ENCODE measurements at regions not wholly inside any gene's neighbourhood (a gene's known extent, or its start where the extent isn't known, plus 50 kb on each side); places are given as distances from the start of the nearest gene placed in this dataset.

DNA sequence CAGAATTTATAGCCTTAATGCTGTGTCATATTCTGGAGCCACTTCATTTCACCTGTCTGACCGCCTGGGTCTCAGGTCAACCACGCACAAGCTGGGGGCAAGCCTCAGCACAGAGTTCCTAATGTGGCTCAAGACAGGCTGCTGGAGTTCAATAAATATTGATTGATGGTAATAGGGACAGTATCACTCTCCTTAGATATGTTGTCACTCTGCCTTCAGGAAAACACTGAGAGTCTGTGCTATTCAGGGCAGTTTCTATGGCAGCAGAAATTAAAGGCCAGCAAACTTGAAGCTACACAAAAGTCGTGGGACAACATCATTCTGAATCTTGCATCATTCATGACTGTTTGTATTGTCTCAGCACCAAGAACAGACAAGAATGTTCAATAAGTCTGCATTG is 696.1 kb downstream of the METTL4 start:
- no peak overlapping the region for H3K27ac ChIP-seq (ENCODE audit: low read depth, low read length)
- H2BK12ac ChIP-seq (ENCODE audit: low read length) = no peak overlapping the region
- H3K9ac ChIP-seq (ENCODE audit: low read length) = no peak overlapping the region
- H3K4ac ChIP-seq (ENCODE audit: low read depth, low read length) = no peak overlapping the region
- no CpG with 5 or more reads among the region's 3 CpGs for WGBS (ENCODE audit: extremely low coverage, insufficient coverage, insufficient read length)
- no peak overlapping the region for H3K14ac ChIP-seq (ENCODE audit: low read length)
- no peaks in the 10 kb centered on the region for H3K4me1 ChIP-seq (ENCODE audit: control insufficient read depth in 1 of 2, insufficient read depth in 2 of 2, low read length in 2 of 2)
- no peaks in the 10 kb centered on the region for H3K27me3 ChIP-seq (ENCODE audit: insufficient read depth, low read length)
- no peak for DNase-seq
- H3K23ac ChIP-seq (ENCODE audit: low read length) = no peak overlapping the region
- H3K18ac ChIP-seq (ENCODE audit: low read length) = no peak overlapping the region
- no peak overlapping the region for H2AK5ac ChIP-seq (ENCODE audit: low read length)
- H2BK120ac ChIP-seq (ENCODE audit: insufficient read depth, low read length, poor library complexity) = no peak overlapping the region
- no peaks in the 10 kb centered on the region for H3K9me3 ChIP-seq (ENCODE audit: insufficient read depth, low read depth, low read length)
- no peaks in the 10 kb centered on the region for H3K36me3 ChIP-seq (ENCODE audit: control insufficient read depth in 1 of 2, insufficient read depth in 2 of 2, low read length in 2 of 2)
- H3K79me1 ChIP-seq (ENCODE audit: low read length) = no peaks in the 10 kb centered on the region
- H4K8ac ChIP-seq (ENCODE audit: low read depth, low read length) = no peak overlapping the region
- H4K12ac ChIP-seq (ENCODE audit: low read depth, low read length) = no peak overlapping the region
- H2BK5ac ChIP-seq (ENCODE audit: low read depth, low read length, poor library complexity) = no peak overlapping the region
- H3K4me2 ChIP-seq (ENCODE audit: low read length) = no peak overlapping the region
- no peaks in the 10 kb centered on the region for H3K79me2 ChIP-seq (ENCODE audit: control insufficient read depth, insufficient read depth, low read length, poor library complexity)
- no peak overlapping the region for H2AFZ ChIP-seq (ENCODE audit: insufficient read depth, low read length, poor library complexity)
- H4K91ac ChIP-seq (ENCODE audit: low read depth, low read length) = no peak overlapping the region
- no peak overlapping the region for H3K4me3 ChIP-seq (ENCODE audit: low read depth, low read length)

DNA sequence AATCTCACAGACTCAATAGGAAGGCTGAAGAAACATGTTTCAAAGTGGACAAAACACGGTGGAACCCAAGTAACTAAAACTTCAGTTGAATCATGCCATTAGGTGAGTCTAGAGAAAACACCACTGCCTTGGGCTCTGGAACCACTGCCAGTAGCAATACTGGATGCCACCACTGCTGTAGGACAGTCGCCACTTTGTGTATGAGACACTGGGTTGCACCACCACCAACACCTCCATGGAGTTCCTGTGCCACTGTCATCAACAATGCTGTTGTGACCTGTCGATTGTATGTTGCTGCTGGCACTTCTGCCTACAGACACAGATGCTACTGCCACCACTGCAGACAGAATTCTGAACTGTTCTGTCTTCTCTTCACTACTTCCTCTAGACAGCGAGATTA is 686.7 kb downstream of the METTL4 start:
- Histone ChIP-seq H3K79me2 (ENCODE audit: control insufficient read depth, insufficient read depth, low read length, poor library complexity) (no peaks in the 10 kb centered on the region), H4K12ac (ENCODE audit: low read depth, low read length) (no peak overlapping the region), H2BK5ac (ENCODE audit: low read depth, low read length, poor library complexity) (no peak overlapping the region), H3K4ac (ENCODE audit: low read depth, low read length) (no peak overlapping the region), H3K4me1 (ENCODE audit: control insufficient read depth in 1 of 2, insufficient read depth in 2 of 2, low read length in 2 of 2) (no peaks in the 10 kb centered on the region), H3K36me3 (ENCODE audit: control insufficient read depth in 1 of 2, insufficient read depth in 2 of 2, low read length in 2 of 2) (no peaks in the 10 kb centered on the region), H3K9ac (ENCODE audit: low read length) (no peak overlapping the region), H3K27ac (ENCODE audit: low read depth, low read length) (no peak overlapping the region), H3K4me3 (ENCODE audit: low read depth, low read length) (no peak overlapping the region), H2BK12ac (ENCODE audit: low read length) (no peak overlapping the region), H3K27me3 (ENCODE audit: insufficient read depth, low read length) (no peaks in the 10 kb centered on the region), H3K4me2 (ENCODE audit: low read length) (no peak overlapping the region), H2AK5ac (ENCODE audit: low read length) (no peak overlapping the region), H3K18ac (ENCODE audit: low read length) (no peak overlapping the region), H3K79me1 (ENCODE audit: low read length) (no peaks in the 10 kb centered on the region), H4K91ac (ENCODE audit: low read depth, low read length) (no peak overlapping the region), H3K9me3 (ENCODE audit: insufficient read depth, low read depth, low read length) (peaks cover 3% of the 10 kb centered on the region), H3K14ac (ENCODE audit: low read length) (no peak overlapping the region), H4K8ac (ENCODE audit: low read depth, low read length) (no peak overlapping the region), H3K23ac (ENCODE audit: low read length) (no peak overlapping the region), H2AFZ (ENCODE audit: insufficient read depth, low read length, poor library complexity) (no peak overlapping the region), H2BK120ac (ENCODE audit: insufficient read depth, low read length, poor library complexity) (no peak overlapping the region)
- no peak for DNase-seq
- WGBS (ENCODE audit: extremely low coverage, insufficient coverage, insufficient read length) = no CpG with 5 or more reads among the region's 4 CpGs

DNA sequence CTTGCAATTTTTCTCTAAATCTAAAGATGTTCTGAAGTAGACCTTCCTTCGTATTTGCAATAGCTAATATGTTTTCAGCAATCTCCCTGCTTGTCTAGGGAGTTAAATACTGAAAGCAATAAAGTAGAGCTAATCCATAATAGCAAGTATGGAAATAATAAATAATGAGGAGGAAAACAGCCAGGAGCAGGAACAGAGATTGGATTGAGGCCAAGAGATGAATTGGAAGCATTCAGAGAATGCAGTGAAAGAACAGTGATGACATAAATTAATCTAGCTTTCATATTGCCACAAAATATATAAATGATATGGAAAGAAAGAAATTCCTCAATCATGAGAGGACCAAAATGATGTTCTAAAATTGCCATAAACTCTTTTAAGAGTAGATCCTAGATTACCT is 679.7 kb downstream of the METTL4 start:
- Histone ChIP-seq H3K79me1 (ENCODE audit: low read length) (no peaks in the 10 kb centered on the region), H2AFZ (ENCODE audit: insufficient read depth, low read length, poor library complexity) (no peak overlapping the region), H3K27ac (ENCODE audit: low read depth, low read length) (no peak overlapping the region), H4K12ac (ENCODE audit: low read depth, low read length) (no peak overlapping the region), H3K4me3 (ENCODE audit: low read depth, low read length) (no peak overlapping the region), H3K23ac (ENCODE audit: low read length) (no peak overlapping the region), H3K18ac (ENCODE audit: low read length) (no peak overlapping the region), H3K4me1 (ENCODE audit: control insufficient read depth in 1 of 2, insufficient read depth in 2 of 2, low read length in 2 of 2) (peaks cover 0 to 2% of the 10 kb centered on the region in 2 experiments), H3K9ac (ENCODE audit: low read length) (no peak overlapping the region), H3K36me3 (ENCODE audit: control insufficient read depth in 1 of 2, insufficient read depth in 2 of 2, low read length in 2 of 2) (no peaks in the 10 kb centered on the region), H3K4ac (ENCODE audit: low read depth, low read length) (no peak overlapping the region), H3K4me2 (ENCODE audit: low read length) (no peak overlapping the region), H2BK12ac (ENCODE audit: low read length) (no peak overlapping the region), H3K14ac (ENCODE audit: low read length) (no peak overlapping the region), H2BK5ac (ENCODE audit: low read depth, low read length, poor library complexity) (no peak overlapping the region), H3K9me3 (ENCODE audit: insufficient read depth, low read depth, low read length) (no peaks in the 10 kb centered on the region), H2BK120ac (ENCODE audit: insufficient read depth, low read length, poor library complexity) (no peak overlapping the region), H2AK5ac (ENCODE audit: low read length) (no peak overlapping the region), H4K91ac (ENCODE audit: low read depth, low read length) (no peak overlapping the region), H3K79me2 (ENCODE audit: control insufficient read depth, insufficient read depth, low read length, poor library complexity) (no peaks in the 10 kb centered on the region), H4K8ac (ENCODE audit: low read depth, low read length) (no peak overlapping the region), H3K27me3 (ENCODE audit: insufficient read depth, low read length) (no peaks in the 10 kb centered on the region)
- DNase-seq = no peak
- WGBS (ENCODE audit: extremely low coverage, insufficient coverage, insufficient read length) = no CpG with 5 or more reads among the region's 1 CpG

DNA sequence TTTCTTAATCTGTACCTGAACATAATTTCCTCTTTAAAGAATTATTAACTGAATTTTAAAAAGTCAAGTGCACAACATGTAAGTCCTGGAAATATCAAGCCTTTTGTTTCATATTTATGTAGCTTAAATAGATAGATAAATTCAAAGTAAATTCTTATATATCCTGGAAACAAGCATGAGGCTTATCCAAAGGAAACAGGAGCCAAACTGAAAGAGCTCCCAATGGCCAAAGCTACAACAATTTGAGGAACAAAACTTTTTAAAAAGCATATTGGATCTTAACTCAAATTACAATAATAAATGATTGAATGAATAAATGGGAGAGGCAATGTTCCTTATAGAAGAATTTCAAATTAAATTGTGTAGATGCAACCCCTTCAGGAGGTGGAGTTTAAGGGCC is 679.1 kb downstream of the METTL4 start:
- Histone ChIP-seq H3K36me3 (ENCODE audit: control insufficient read depth in 1 of 2, insufficient read depth in 2 of 2, low read length in 2 of 2) (no peaks in the 10 kb centered on the region), H3K18ac (ENCODE audit: low read length) (no peak overlapping the region), H2BK120ac (ENCODE audit: insufficient read depth, low read length, poor library complexity) (no peak overlapping the region), H3K4ac (ENCODE audit: low read depth, low read length) (no peak overlapping the region), H3K27me3 (ENCODE audit: insufficient read depth, low read length) (no peaks in the 10 kb centered on the region), H2BK12ac (ENCODE audit: low read length) (no peak overlapping the region), H3K9ac (ENCODE audit: low read length) (no peak overlapping the region), H4K8ac (ENCODE audit: low read depth, low read length) (no peak overlapping the region), H3K4me3 (ENCODE audit: low read depth, low read length) (no peak overlapping the region), H3K4me2 (ENCODE audit: low read length) (no peak overlapping the region), H3K14ac (ENCODE audit: low read length) (no peak overlapping the region), H2AFZ (ENCODE audit: insufficient read depth, low read length, poor library complexity) (no peak overlapping the region), H3K27ac (ENCODE audit: low read depth, low read length) (no peak overlapping the region), H3K79me2 (ENCODE audit: control insufficient read depth, insufficient read depth, low read length, poor library complexity) (no peaks in the 10 kb centered on the region), H3K9me3 (ENCODE audit: insufficient read depth, low read depth, low read length) (no peaks in the 10 kb centered on the region), H3K23ac (ENCODE audit: low read length) (no peak overlapping the region), H2BK5ac (ENCODE audit: low read depth, low read length, poor library complexity) (no peak overlapping the region), H4K12ac (ENCODE audit: low read depth, low read length) (no peak overlapping the region), H2AK5ac (ENCODE audit: low read length) (no peak overlapping the region), H3K4me1 (ENCODE audit: control insufficient read depth in 1 of 2, insufficient read depth in 2 of 2, low read length in 2 of 2) (peaks cover 0 to 2% of the 10 kb centered on the region in 2 experiments), H3K79me1 (ENCODE audit: low read length) (no peaks in the 10 kb centered on the region), H4K91ac (ENCODE audit: low read depth, low read length) (no peak overlapping the region)
- no peak for DNase-seq

Data from trophoblast cell (in vitro differentiated cells and primary cell).